Stromal cell of bone marrow (primary cell): ENCODE measurements at regions not wholly inside any gene's neighbourhood (a gene's known extent, or its start where the extent isn't known, plus 50 kb on each side); places are given as distances from the start of the nearest gene placed in this dataset.
A peak's percentile ranks its signal among the peaks of the same experiment; 100 is the strongest.

Source experiments
- DNase-seq: peaks from one replicate; pipeline ENCODE4 v3.0.0-alpha.2; 2012; ENCODE audit warnings: low read depth

GRCh38 chr3:124674336-124674735 is 55.9 kb upstream of the UMPS start:
- DNase-seq: no peak

DNA sequence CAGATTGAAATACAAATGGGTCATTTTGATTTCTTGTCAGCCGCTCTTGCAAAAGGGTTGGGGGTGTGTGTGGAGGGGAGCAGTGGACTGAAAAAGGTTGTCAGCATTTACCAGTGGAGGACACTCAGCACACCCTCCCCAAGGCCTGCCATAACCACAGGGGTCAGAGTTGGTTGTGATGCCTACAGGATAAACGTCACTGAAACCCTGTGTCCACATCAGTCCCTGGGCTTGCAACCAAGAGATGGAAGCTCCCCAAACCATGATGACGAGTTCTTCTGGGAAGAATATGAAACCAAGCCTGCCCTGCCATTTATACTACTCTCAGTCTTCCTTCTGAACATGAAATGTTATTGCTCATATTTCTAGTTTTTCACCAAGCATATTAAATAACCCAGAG is 54.0 kb upstream of the UMPS start:
- DNase-seq: peak; percentile 99

DNA sequence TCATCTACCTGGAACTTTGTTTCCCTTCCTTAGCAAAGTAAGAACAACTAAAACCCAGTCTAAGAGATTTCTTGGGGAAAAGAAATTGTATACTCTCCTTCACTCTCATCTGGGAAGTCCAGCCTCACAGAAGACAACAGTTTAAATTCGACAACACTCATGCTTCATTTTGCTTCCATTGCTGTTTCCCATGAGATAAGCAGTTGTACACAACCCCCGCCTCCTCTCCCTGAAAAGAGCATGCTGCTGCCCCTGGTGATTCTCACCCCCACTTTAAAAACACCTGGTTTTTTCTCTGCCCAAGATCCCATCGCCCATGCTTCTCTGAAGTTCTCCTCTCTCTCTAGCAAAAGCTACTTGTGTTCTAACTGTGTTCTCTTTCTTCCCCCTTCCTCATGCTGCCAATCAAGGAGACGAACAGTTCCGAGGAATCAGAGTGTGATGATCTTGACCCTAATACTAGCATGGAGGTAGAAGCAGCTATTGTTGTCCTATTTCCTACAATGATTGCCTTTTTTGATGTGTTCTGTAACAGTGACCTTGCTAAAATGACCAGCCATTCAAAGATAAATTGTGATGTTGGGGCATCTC is 51.1 kb upstream of the UMPS start:
- DNase-seq: no peak
